Esophagus mucosa (tissue), 1 donor: ENCODE measurements at regions not wholly inside any gene's neighbourhood (a gene's known extent, or its start where the extent isn't known, plus 50 kb on each side); places are given as distances from the start of the nearest gene placed in this dataset.

Experiments
- ATAC-seq: fragments of 200-7000 bp; cut with Tn5 transposase; one replicate; pipeline ENCODE4 v1.9.1; 2020
- donor health status: DM: yes; HTN: yes; CAD: no.

GRCh38 chr10:42952931-42953683 is 123.8 kb upstream of the RET start:
- no peak for ATAC-seq

- no peak for ATAC-seq
Measured at GRCh38 chr10:42953684-42954674, 122.9 kb upstream of the RET start.

GRCh38 chr10:42954766-42955492 is 121.9 kb upstream of the RET start:
- no peak for ATAC-seq

GRCh38 chr10:42955493-42955889 is 121.4 kb upstream of the RET start:
- ATAC-seq, result no peak

- no peak for ATAC-seq
Measured at GRCh38 chr10:42956045-42956444, 120.8 kb upstream of the RET start.

- ATAC-seq, result no peak
Measured at GRCh38 chr10:42958142-42958868, 118.6 kb upstream of the RET start.

GRCh38 chr10:42959833-42960232 is 117.0 kb upstream of the RET start:
- ATAC-seq, result no peak

- ATAC-seq, result peak; percentile 97
Measured at GRCh38 chr10:42960491-42960990, 116.3 kb upstream of the RET start.

GRCh38 chr10:42960991-42961795 is 115.7 kb upstream of the RET start:
- ATAC-seq, result no peak

GRCh38 chr10:42961796-42962109 is 115.1 kb upstream of the RET start:
- no peak for ATAC-seq

- no peak for ATAC-seq
Measured at GRCh38 chr10:42962110-42962901, 114.6 kb upstream of the RET start.

- ATAC-seq, result no peak
Measured at GRCh38 chr10:42962902-42963231, 114.0 kb upstream of the RET start.

- ATAC-seq, result no peak
Measured at GRCh38 chr10:42963312-42963711, 113.6 kb upstream of the RET start.

- no peak for ATAC-seq
Measured at GRCh38 chr10:42969147-42969546, 107.7 kb upstream of the RET start.

- no peak for ATAC-seq
Measured at GRCh38 chr10:42969909-42970308, 107.0 kb upstream of the RET start.

- no peak for ATAC-seq
Measured at GRCh38 chr10:42970451-42971250, 106.2 kb upstream of the RET start.

GRCh38 chr10:42971251-42971599 is 105.6 kb upstream of the RET start:
- ATAC-seq, result no peak

- ATAC-seq, result no peak
Measured at GRCh38 chr10:42972946-42973345, 103.9 kb upstream of the RET start.

- ATAC-seq, result no peak
Measured at GRCh38 chr10:42973411-42973810, 103.5 kb upstream of the RET start.
